ENCODE measurements at regions not wholly inside any gene's neighbourhood (a gene's known extent, or its start where the extent isn't known, plus 50 kb on each side); places are given as distances from the start of the nearest gene placed in this dataset.

- H3K36me3 ChIP-seq: no peaks in the 10 kb centered on the region
- no peak for TF ChIP-seq CTCF (IDR thresholded peaks at IDR 0.05)
- H3K4me1 ChIP-seq: no peaks in the 10 kb centered on the region
- no peaks in the 10 kb centered on the region for H3K9me3 ChIP-seq
- ATAC-seq (no peak), DNase-seq (no peak)
- H3K27me3 ChIP-seq: no peaks in the 10 kb centered on the region
- intact Hi-C loops (cut with DNase I): no loop called here
- no peak overlapping the region for H3K27ac ChIP-seq
- no peak overlapping the region for H3K4me3 ChIP-seq
Observed at GRCh38 chr5:5979761-5980537, 398.4 kb downstream of the MED10 start.

GRCh38 chr5:5979377-5979760 is 399.0 kb downstream of the MED10 start:
- Histone ChIP-seq H3K27ac (no peak overlapping the region), H3K4me1 (no peaks in the 10 kb centered on the region), H3K36me3 (no peaks in the 10 kb centered on the region), H3K27me3 (no peaks in the 10 kb centered on the region), H3K9me3 (no peaks in the 10 kb centered on the region), H3K4me3 (no peak overlapping the region)
- DNase-seq (no peak), ATAC-seq (peak; percentile 69)
- intact Hi-C loops (cut with DNase I): no loop called here
- no peak for TF ChIP-seq CTCF (IDR thresholded peaks at IDR 0.05)

GRCh38 chr5:5978501-5979376 is 399.6 kb downstream of the MED10 start:
- H3K9me3 ChIP-seq: no peaks in the 10 kb centered on the region
- DNase-seq (no peak), ATAC-seq (peak; percentile 64)
- no peak overlapping the region for H3K4me3 ChIP-seq
- TF ChIP-seq CTCF (IDR thresholded peaks at IDR 0.05): no peak
- H3K36me3 ChIP-seq: no peaks in the 10 kb centered on the region
- H3K27ac ChIP-seq: no peak overlapping the region
- H3K4me1 ChIP-seq: no peaks in the 10 kb centered on the region
- H3K27me3 ChIP-seq: no peaks in the 10 kb centered on the region
- intact Hi-C loops (cut with DNase I): no loop called here

- Histone ChIP-seq H3K27ac (no peak overlapping the region), H3K9me3 (no peaks in the 10 kb centered on the region), H3K36me3 (no peaks in the 10 kb centered on the region), H3K4me3 (no peak overlapping the region), H3K27me3 (no peaks in the 10 kb centered on the region), H3K4me1 (no peaks in the 10 kb centered on the region)
- intact Hi-C loops (cut with DNase I): no loop called here
- no peak for TF ChIP-seq CTCF (IDR thresholded peaks at IDR 0.05)
- ATAC-seq: no peak
- DNase-seq: no peak
Observed at GRCh38 chr5:5971203-5971602, 407.1 kb downstream of the MED10 start.

GRCh38 chr5:5969942-5970483 is 408.3 kb downstream of the MED10 start:
- no peaks in the 10 kb centered on the region for H3K9me3 ChIP-seq
- no peak overlapping the region for H3K27ac ChIP-seq
- intact Hi-C loops (cut with DNase I): no loop called here
- TF ChIP-seq CTCF (IDR thresholded peaks at IDR 0.05): no peak
- DNase-seq (no peak), ATAC-seq (no peak)
- H3K4me1 ChIP-seq: no peaks in the 10 kb centered on the region
- no peaks in the 10 kb centered on the region for H3K36me3 ChIP-seq
- no peak overlapping the region for H3K4me3 ChIP-seq
- H3K27me3 ChIP-seq: no peaks in the 10 kb centered on the region
